ENCODE measurements at regions not wholly inside any gene's neighbourhood (a gene's known extent, or its start where the extent isn't known, plus 50 kb on each side); places are given as distances from the start of the nearest gene placed in this dataset.

DNA sequence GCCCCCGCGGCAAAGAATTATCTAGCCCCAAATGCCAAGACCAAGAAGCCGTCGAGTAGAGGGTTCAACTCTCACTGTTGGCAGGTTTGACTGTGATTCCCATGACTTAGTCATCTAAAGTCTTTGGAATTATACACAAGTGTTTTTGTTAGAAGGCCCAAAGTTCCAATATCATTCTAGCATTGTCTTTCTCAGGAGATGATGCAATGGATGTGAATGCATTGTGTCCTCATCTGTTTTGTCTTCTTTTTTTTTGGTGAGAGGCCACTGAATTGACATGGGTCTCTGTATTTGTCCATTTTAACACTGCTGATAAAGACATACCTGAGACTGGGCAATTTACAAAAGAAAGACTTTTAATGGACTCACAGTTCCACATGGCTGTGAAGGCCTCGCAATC is 290.5 kb upstream of the ZFP64 start:
- ATAC-seq (no peak), DNase-seq (ENCODE audit: low read depth, low spot score) (no peak)
- Histone ChIP-seq H3K27me3 (ENCODE audit: control insufficient read depth, insufficient read depth, low read length) (no peaks in the 10 kb centered on the region), H3K4me3 (ENCODE audit: low read depth in 2 of 2, low read length in 2 of 2) (no peak overlapping the region), H3K27ac (ENCODE audit: low read length) (no peak overlapping the region), H3K36me3 (ENCODE audit: control insufficient read depth, insufficient read depth, low read length) (no peaks in the 10 kb centered on the region), H3K4me1 (ENCODE audit: control insufficient read depth, insufficient read depth, low read length) (no peaks in the 10 kb centered on the region), H3K9me3 (ENCODE audit: control insufficient read depth, insufficient read depth, low read depth, low read length) (no peaks in the 10 kb centered on the region)
- POLR2A ChIA-PET = no interaction called here
- in situ Hi-C loops (cut with HindIII; ENCODE audit: low pct_unique_long_range_greater_than_20kb, low sequenced_read_pairs) = no loop called here
- intact Hi-C loops (cut with micrococcal nuclease; ENCODE audit: unreplicated experiment) = no loop called here
- TF ChIP-seq, protein P1, sequence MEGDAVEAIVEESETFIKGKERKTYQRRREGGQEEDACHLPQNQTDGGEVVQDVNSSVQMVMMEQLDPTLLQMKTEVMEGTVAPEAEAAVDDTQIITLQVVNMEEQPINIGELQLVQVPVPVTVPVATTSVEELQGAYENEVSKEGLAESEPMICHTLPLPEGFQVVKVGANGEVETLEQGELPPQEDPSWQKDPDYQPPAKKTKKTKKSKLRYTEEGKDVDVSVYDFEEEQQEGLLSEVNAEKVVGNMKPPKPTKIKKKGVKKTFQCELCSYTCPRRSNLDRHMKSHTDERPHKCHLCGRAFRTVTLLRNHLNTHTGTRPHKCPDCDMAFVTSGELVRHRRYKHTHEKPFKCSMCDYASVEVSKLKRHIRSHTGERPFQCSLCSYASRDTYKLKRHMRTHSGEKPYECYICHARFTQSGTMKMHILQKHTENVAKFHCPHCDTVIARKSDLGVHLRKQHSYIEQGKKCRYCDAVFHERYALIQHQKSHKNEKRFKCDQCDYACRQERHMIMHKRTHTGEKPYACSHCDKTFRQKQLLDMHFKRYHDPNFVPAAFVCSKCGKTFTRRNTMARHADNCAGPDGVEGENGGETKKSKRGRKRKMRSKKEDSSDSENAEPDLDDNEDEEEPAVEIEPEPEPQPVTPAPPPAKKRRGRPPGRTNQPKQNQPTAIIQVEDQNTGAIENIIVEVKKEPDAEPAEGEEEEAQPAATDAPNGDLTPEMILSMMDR (IDR thresholded peaks at IDR 0.05) = no peak
- TF ChIP-seq POLR2AphosphoS5 (IDR thresholded peaks at IDR 0.05; ENCODE audit: low read depth, low read length) (no peak), TCF7L2 (IDR thresholded peaks at IDR 0.05; ENCODE audit: low read depth, low read length) (no peak)
- TF ChIP-seq, protein P2, sequence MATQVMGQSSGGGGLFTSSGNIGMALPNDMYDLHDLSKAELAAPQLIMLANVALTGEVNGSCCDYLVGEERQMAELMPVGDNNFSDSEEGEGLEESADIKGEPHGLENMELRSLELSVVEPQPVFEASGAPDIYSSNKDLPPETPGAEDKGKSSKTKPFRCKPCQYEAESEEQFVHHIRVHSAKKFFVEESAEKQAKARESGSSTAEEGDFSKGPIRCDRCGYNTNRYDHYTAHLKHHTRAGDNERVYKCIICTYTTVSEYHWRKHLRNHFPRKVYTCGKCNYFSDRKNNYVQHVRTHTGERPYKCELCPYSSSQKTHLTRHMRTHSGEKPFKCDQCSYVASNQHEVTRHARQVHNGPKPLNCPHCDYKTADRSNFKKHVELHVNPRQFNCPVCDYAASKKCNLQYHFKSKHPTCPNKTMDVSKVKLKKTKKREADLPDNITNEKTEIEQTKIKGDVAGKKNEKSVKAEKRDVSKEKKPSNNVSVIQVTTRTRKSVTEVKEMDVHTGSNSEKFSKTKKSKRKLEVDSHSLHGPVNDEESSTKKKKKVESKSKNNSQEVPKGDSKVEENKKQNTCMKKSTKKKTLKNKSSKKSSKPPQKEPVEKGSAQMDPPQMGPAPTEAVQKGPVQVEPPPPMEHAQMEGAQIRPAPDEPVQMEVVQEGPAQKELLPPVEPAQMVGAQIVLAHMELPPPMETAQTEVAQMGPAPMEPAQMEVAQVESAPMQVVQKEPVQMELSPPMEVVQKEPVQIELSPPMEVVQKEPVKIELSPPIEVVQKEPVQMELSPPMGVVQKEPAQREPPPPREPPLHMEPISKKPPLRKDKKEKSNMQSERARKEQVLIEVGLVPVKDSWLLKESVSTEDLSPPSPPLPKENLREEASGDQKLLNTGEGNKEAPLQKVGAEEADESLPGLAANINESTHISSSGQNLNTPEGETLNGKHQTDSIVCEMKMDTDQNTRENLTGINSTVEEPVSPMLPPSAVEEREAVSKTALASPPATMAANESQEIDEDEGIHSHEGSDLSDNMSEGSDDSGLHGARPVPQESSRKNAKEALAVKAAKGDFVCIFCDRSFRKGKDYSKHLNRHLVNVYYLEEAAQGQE (IDR thresholded peaks at IDR 0.05; ENCODE audit: insufficient read depth in 1 of 2, low read depth in 2 of 2, low read length in 1 of 2) = no peak
- CTCF ChIA-PET = no interaction called here
- no TSS peak for BruUV-seq (replicated peaks)

DNA sequence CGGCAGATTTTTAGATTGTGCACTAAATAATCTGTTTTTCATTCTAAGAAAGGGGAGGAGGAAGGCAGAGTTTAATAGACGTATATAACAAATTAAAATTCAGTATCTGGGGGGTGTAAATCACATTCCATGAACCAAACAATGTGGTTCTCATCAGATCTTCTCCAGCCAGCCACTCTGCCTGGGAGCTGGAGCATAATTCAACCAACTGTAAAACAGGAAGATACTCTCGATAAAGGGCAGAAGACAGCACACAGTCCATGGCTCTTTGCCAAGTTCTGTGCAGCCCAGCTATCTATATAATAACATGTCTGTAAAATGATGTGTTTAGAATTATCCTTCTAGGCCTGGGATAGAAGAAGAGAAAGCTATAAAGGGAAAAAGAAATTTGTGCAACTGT is 289.9 kb upstream of the ZFP64 start:
- H3K27me3 ChIP-seq (ENCODE audit: control insufficient read depth, insufficient read depth, low read length) = no peaks in the 10 kb centered on the region
- DNase-seq (ENCODE audit: low read depth, low spot score) (no peak), ATAC-seq (no peak)
- no peak overlapping the region for H3K4me3 ChIP-seq (ENCODE audit: low read depth in 2 of 2, low read length in 2 of 2)
- H3K27ac ChIP-seq (ENCODE audit: low read length) = no peak overlapping the region
- H3K36me3 ChIP-seq (ENCODE audit: control insufficient read depth, insufficient read depth, low read length) = no peaks in the 10 kb centered on the region
- ChIA-PET POLR2A (no interaction called here), CTCF (no interaction called here)
- in situ Hi-C loops (cut with HindIII; ENCODE audit: low pct_unique_long_range_greater_than_20kb, low sequenced_read_pairs) (no loop called here), intact Hi-C loops (cut with micrococcal nuclease; ENCODE audit: unreplicated experiment) (no loop called here)
- TF ChIP-seq, protein P1 (IDR thresholded peaks at IDR 0.05) = no peak
- TF ChIP-seq, protein P2 (IDR thresholded peaks at IDR 0.05; ENCODE audit: insufficient read depth in 1 of 2, low read depth in 2 of 2, low read length in 1 of 2) = no peak
- TF ChIP-seq SIN3A (IDR thresholded peaks at IDR 0.05; ENCODE audit: borderline replicate concordance, insufficient read depth, low read depth, low read length) (no peak), POLR2AphosphoS5 (IDR thresholded peaks at IDR 0.05; ENCODE audit: low read depth, low read length) (no peak), TCF7L2 (IDR thresholded peaks at IDR 0.05; ENCODE audit: low read depth, low read length) (no peak)
- H3K4me1 ChIP-seq (ENCODE audit: control insufficient read depth, insufficient read depth, low read length) = no peaks in the 10 kb centered on the region
- no peaks in the 10 kb centered on the region for H3K9me3 ChIP-seq (ENCODE audit: control insufficient read depth, insufficient read depth, low read depth, low read length)
- no TSS peak for BruUV-seq (replicated peaks)
